Prostate gland (tissue), 2 donors: ENCODE measurements at regions not wholly inside any gene's neighbourhood (a gene's known extent, or its start where the extent isn't known, plus 50 kb on each side); places are given as distances from the start of the nearest gene placed in this dataset.

Experiments
- DNase-seq: peaks from one replicate; pipeline ENCODE4 v3.0.0-alpha.2; 2019; ENCODE audit warnings: low spot score
- H3K27ac ChIP-seq, 2 donors: fragments of 200-600 bp; sonication (generic); 2 replicates each; pipeline ENCODE4 v1.5.1; 2017 to 2019
- H3K27me3 ChIP-seq: fragments of 200-600 bp; sonication (generic); replicated peaks from 2 replicates; pipeline ENCODE4 v1.5.1; 2019; ENCODE audit not compliant: insufficient read depth
- H3K36me3 ChIP-seq, 2 donors: fragments of 200-600 bp; sonication (generic); 1 replicate in 1 of 2; 2 replicates in 1 of 2; pipeline versions ENCODE4 v1.5.1 to v1.8.1; 2017 to 2019
- H3K4me1 ChIP-seq: fragments of 200-600 bp; sonication (generic); replicated peaks from 2 replicates; pipeline ENCODE4 v1.5.1; 2019
- H3K4me3 ChIP-seq, 2 donors: fragments of 200-600 bp; sonication (generic); 2 replicates each; pipeline ENCODE4 v1.5.1; 2017 to 2019
- H3K9me3 ChIP-seq: fragments of 200-600 bp; sonication (generic); 2 replicates; pipeline ENCODE4 v1.5.1; 2017
- CTCF ChIP-seq, 4 experiments: fragments of 200-600 bp in 2 of 4; fragments of 450-650 bp in 2 of 4; sonication (generic) in 2 of 4; IDR thresholded peaks; 1 replicate in 3 of 4; 2 replicates in 1 of 4; pipeline ENCODE4 v1.5.1; 2016 to 2019; ENCODE audit warnings: antibody characterized with exemption in 4 of 4, mild to moderate bottlenecking in 2 of 4, moderate library complexity in 2 of 4
- POLR2A ChIP-seq: fragments of 450-650 bp; IDR thresholded peaks from one replicate; pipeline ENCODE4 v1.6.1; 2016; ENCODE audit warnings: antibody characterized with exemption, mild to moderate bottlenecking
- POLR2AphosphoS5 ChIP-seq: sonication (generic); formaldehyde crosslinking; IDR thresholded peaks from one replicate; pipeline ENCODE4 v1.6.1; 2017; ENCODE audit warnings: antibody characterized with exemption
- WGBS: methylation state at CpG from one replicate; pipeline ENCODE4 v1.1.5; 2018; 5-methylcytosine and 5-hydroxymethylcytosine counted together
- intact Hi-C: fragments of 100-400 bp; cut with DNase I; formaldehyde crosslinking; loops from one replicate; pipeline ENCODE4 v1.14.2; 2022

- no peak for TF ChIP-seq POLR2A
- TF ChIP-seq POLR2AphosphoS5 = no peak
- no peak for TF ChIP-seq CTCF (IDR thresholded peaks at IDR 0.05)
- intact Hi-C loops = no loop called here
These were observed 172.9 kb downstream of the KCTD12 start for GRCh38 chr13:76713280-76713679.

GRCh38 chr13:76711550-76712182 is 174.5 kb downstream of the KCTD12 start:
- no peaks in the 10 kb centered on the region for H3K27me3 ChIP-seq
- no peak overlapping the region for H3K4me3 ChIP-seq
- 39% methylated on average over 3 of the region's 3 CpGs for WGBS
- no peaks in the 10 kb centered on the region for H3K36me3 ChIP-seq
- intact Hi-C loops = no loop called here
- DNase-seq = no peak
- TF ChIP-seq POLR2A (no peak), POLR2AphosphoS5 (no peak), CTCF (IDR thresholded peaks at IDR 0.05) (no peak)
- no peaks in the 10 kb centered on the region for H3K9me3 ChIP-seq
- no peaks in the 10 kb centered on the region for H3K4me1 ChIP-seq
- H3K27ac ChIP-seq = no peak overlapping the region

More at GRCh38 chr13:76713280-76713679, 172.9 kb downstream of the KCTD12 start:
- no peaks in the 10 kb centered on the region for H3K27me3 ChIP-seq
- 86% methylated on average over 1 of the region's 1 CpG for WGBS
- H3K27ac ChIP-seq = no peak overlapping the region
- H3K9me3 ChIP-seq = no peaks in the 10 kb centered on the region
- no peak overlapping the region for H3K4me3 ChIP-seq
- H3K4me1 ChIP-seq = no peaks in the 10 kb centered on the region
- H3K36me3 ChIP-seq = no peaks in the 10 kb centered on the region
- no peak for DNase-seq

GRCh38 chr13:76709851-76710250 is 176.4 kb downstream of the KCTD12 start:
- H3K27me3 ChIP-seq = no peaks in the 10 kb centered on the region
- H3K36me3 ChIP-seq = no peaks in the 10 kb centered on the region
- no peaks in the 10 kb centered on the region for H3K9me3 ChIP-seq
- no peak for DNase-seq
- intact Hi-C loops = no loop called here
- H3K4me1 ChIP-seq = no peaks in the 10 kb centered on the region
- no peak for TF ChIP-seq POLR2A
- TF ChIP-seq POLR2AphosphoS5 = no peak
- no peak for TF ChIP-seq CTCF (IDR thresholded peaks at IDR 0.05)
- H3K4me3 ChIP-seq = no peak overlapping the region
- no peak overlapping the region for H3K27ac ChIP-seq
- 50% methylated on average over 1 of the region's 1 CpG for WGBS

GRCh38 chr13:76708138-76708688 is 178.0 kb downstream of the KCTD12 start:
- H3K4me3 ChIP-seq = no peak overlapping the region
- H3K27ac ChIP-seq = no peak overlapping the region
- TF ChIP-seq POLR2AphosphoS5 = no peak
- TF ChIP-seq CTCF (IDR thresholded peaks at IDR 0.05) = no peak
- no peak for TF ChIP-seq POLR2A
- 83% methylated on average over 6 of the region's 6 CpGs for WGBS
- H3K27me3 ChIP-seq = no peaks in the 10 kb centered on the region
- DNase-seq = no peak
- no peaks in the 10 kb centered on the region for H3K4me1 ChIP-seq
- intact Hi-C loops = no loop called here
- H3K36me3 ChIP-seq = no peaks in the 10 kb centered on the region
- no peaks in the 10 kb centered on the region for H3K9me3 ChIP-seq

- no peak overlapping the region for H3K27ac ChIP-seq
- H3K9me3 ChIP-seq = no peaks in the 10 kb centered on the region
- H3K4me3 ChIP-seq = no peak overlapping the region
- TF ChIP-seq POLR2A (no peak), CTCF (IDR thresholded peaks at IDR 0.05) (no peak), POLR2AphosphoS5 (no peak)
- no peaks in the 10 kb centered on the region for H3K27me3 ChIP-seq
- DNase-seq = no peak
- 79% methylated on average over 3 of the region's 3 CpGs for WGBS
- no peaks in the 10 kb centered on the region for H3K36me3 ChIP-seq
- intact Hi-C loops = no loop called here
- H3K4me1 ChIP-seq = no peaks in the 10 kb centered on the region
These were observed 178.8 kb downstream of the KCTD12 start for GRCh38 chr13:76707360-76707759.
